SK-N-SH (cell line): ENCODE measurements at regions not wholly inside any gene's neighbourhood (a gene's known extent, or its start where the extent isn't known, plus 50 kb on each side); places are given as distances from the start of the nearest gene placed in this dataset.

Experiments used
- CTCF ChIA-PET: fragments of 300-600, 350-600 bp; formaldehyde crosslinking; extraction: SDS; loops from one replicate; lab custom pipeline; 2021; lab: Yijun Ruan, JAX
- POLR2A ChIA-PET: fragments of 350-600 bp; sonication (Branson Sonifier 250); formaldehyde crosslinking; extraction: SDS; loops from one replicate; lab custom pipeline; 2020; ENCODE audit warnings: antibody characterized with exemption, inconsistent platforms; lab: Yijun Ruan, JAX
- DNase-seq: peaks from one replicate; pipeline ENCODE4 v3.0.0; 2012
- H2AFZ ChIP-seq: fragments of 200-600 bp; sonication (generic); 2 replicates; pipeline ENCODE4 v1.8.1; 2016; ENCODE audit warnings: antibody characterized with exemption, mild to moderate bottlenecking, low read depth
- H3F3A ChIP-seq: fragments of 200-600 bp; sonication (generic); replicated peaks from 2 replicates; pipeline ENCODE3; 2016; ENCODE audit warnings: antibody characterized with exemption, mild to moderate bottlenecking; ENCODE audit not compliant: insufficient read depth
- H3K27ac ChIP-seq, 2 experiments: fragments of 200-500 bp in 1 of 2; fragments of 200-600 bp in 1 of 2; sonication (Bioruptor generic) in 1 of 2; sonication (generic), shearing (Covaris generic) in 1 of 2; 2 replicates each; pipeline versions ENCODE4 v1.5.1 to v1.6.1; 2014 to 2016; ENCODE audit warnings: low read depth in 2 of 2, inconsistent platforms in 1 of 2, low read length in 1 of 2, mild to moderate bottlenecking in 1 of 2, mixed read lengths in 1 of 2
- H3K27me3 ChIP-seq: fragments of 200-600 bp; sonication (generic), shearing (Covaris generic); 2 replicates; pipeline ENCODE4 v1.6.1; 2016; ENCODE audit warnings: mixed run types; ENCODE audit not compliant: insufficient read depth
- H3K36me3 ChIP-seq, 2 experiments: fragments of 200-500 bp in 1 of 2; fragments of 200-600 bp in 1 of 2; sonication (Bioruptor generic) in 1 of 2; sonication (generic) in 1 of 2; replicated peaks in 1 of 2; 2 replicates each; pipeline versions ENCODE3 to v1.5.1; 2014 to 2016; ENCODE audit warnings: low read length in 1 of 2, mild to moderate bottlenecking in 1 of 2; ENCODE audit not compliant: insufficient read depth in 2 of 2, control insufficient read depth in 1 of 2
- H3K4me1 ChIP-seq, 2 experiments: fragments of 200-500 bp in 1 of 2; fragments of 200-600 bp in 1 of 2; sonication (Bioruptor generic) in 1 of 2; sonication (generic), shearing (Covaris generic) in 1 of 2; 2 replicates each; pipeline versions ENCODE4 v1.5.1 to v1.6.1; 2014 to 2016; ENCODE audit warnings: low read depth in 1 of 2, low read length in 1 of 2, mixed run types in 1 of 2; ENCODE audit not compliant: insufficient read depth in 2 of 2, control insufficient read depth in 1 of 2
- H3K4me2 ChIP-seq: fragments of 200-600 bp; sonication (generic), shearing (Covaris generic); 2 replicates; pipeline ENCODE4 v1.6.1; 2017; ENCODE audit warnings: mixed run types
- H3K4me3 ChIP-seq, 2 experiments: fragments of 200-500 bp in 1 of 2; fragments of 200-600 bp in 1 of 2; sonication (Bioruptor generic) in 1 of 2; sonication (generic), shearing (Covaris generic) in 1 of 2; 2 replicates each; pipeline versions ENCODE4 v1.5.1 to v1.8.1; 2014 to 2016; ENCODE audit warnings: low read depth in 2 of 2, inconsistent platforms in 1 of 2, low read length in 1 of 2, mild to moderate bottlenecking in 1 of 2, mixed read lengths in 1 of 2, moderate library complexity in 1 of 2
- H3K79me2 ChIP-seq: fragments of 200-600 bp; sonication (generic); 2 replicates; pipeline ENCODE4 v1.8.1; 2017; ENCODE audit warnings: mild to moderate bottlenecking; ENCODE audit not compliant: insufficient read depth
- H3K9ac ChIP-seq: fragments of 200-600 bp; sonication (generic); 2 replicates; pipeline ENCODE4 v1.6.1; 2017; ENCODE audit warnings: mixed run types
- H3K9me2 ChIP-seq: fragments of 200-600 bp; sonication (generic); 2 replicates; pipeline ENCODE4 v1.6.1; 2017; ENCODE audit warnings: mixed run types
- H3K9me3 ChIP-seq: fragments of 200-600 bp; sonication (generic); 2 replicates; pipeline ENCODE4 v1.6.1; 2017; ENCODE audit warnings: mixed run types, mild to moderate bottlenecking, moderate library complexity
- H4K20me1 ChIP-seq: fragments of 200-600 bp; sonication (generic); 2 replicates; pipeline ENCODE4 v1.6.1; 2017; ENCODE audit warnings: mild to moderate bottlenecking, mixed run types; ENCODE audit not compliant: insufficient read depth
- CHD2 ChIP-seq: fragments of 150-350 bp; IDR thresholded peaks from 2 replicates; pipeline ENCODE4 v1.6.1; 2018; ENCODE audit warnings: low read length; ENCODE audit not compliant: partially characterized antibody
- ELF1 ChIP-seq: IDR thresholded peaks from 2 replicates; pipeline ENCODE4 v1.4.0; 2012
- EP300 ChIP-seq, 2 experiments: IDR thresholded peaks; 2 replicates each; pipeline versions ENCODE4 v1.4.0 to v1.6.1; 2012; ENCODE audit warnings: borderline replicate concordance in 1 of 2, low read depth in 1 of 2, low read length in 1 of 2
- FOSL2 ChIP-seq: IDR thresholded peaks from 2 replicates; pipeline ENCODE4 v1.4.0; 2012; ENCODE audit warnings: low read depth, mild to moderate bottlenecking, moderate library complexity, borderline replicate concordance
- GABPA ChIP-seq: IDR thresholded peaks from 2 replicates; pipeline ENCODE4 v1.4.0; 2012; ENCODE audit warnings: low read depth, mild to moderate bottlenecking
- JUND ChIP-seq: IDR thresholded peaks from 2 replicates; pipeline ENCODE4 v1.4.0; 2012
- PBX3 ChIP-seq: IDR thresholded peaks from 2 replicates; pipeline ENCODE4; 2012
- RAD21 ChIP-seq: IDR thresholded peaks from 2 replicates; pipeline ENCODE4 v1.6.1; 2012; ENCODE audit warnings: mild to moderate bottlenecking, low read length
- RCOR1 ChIP-seq: fragments of 150-350 bp; IDR thresholded peaks from 2 replicates; pipeline ENCODE4 v1.6.1; 2017; ENCODE audit warnings: antibody characterized with exemption, low read length
- RFX5 ChIP-seq: IDR thresholded peaks from 2 replicates; pipeline ENCODE4 v1.6.1; 2012; ENCODE audit warnings: mild to moderate bottlenecking, improper control_type of control experiment, low read length
- RXRA ChIP-seq: IDR thresholded peaks from 2 replicates; pipeline ENCODE4 v1.4.0; 2012; ENCODE audit warnings: low read depth, mild to moderate bottlenecking, borderline replicate concordance
- SIN3A ChIP-seq: IDR thresholded peaks from 2 replicates; pipeline ENCODE4 v1.6.1; 2012; ENCODE audit warnings: low read depth, mild to moderate bottlenecking, low read length, moderate library complexity, borderline replicate concordance
- TAF1 ChIP-seq: IDR thresholded peaks from 2 replicates; pipeline ENCODE4 v1.6.1; 2012; ENCODE audit warnings: low read depth, mild to moderate bottlenecking, low read length, moderate library complexity, borderline replicate concordance
- TCF12 ChIP-seq: IDR thresholded peaks from 2 replicates; pipeline ENCODE4 v1.4.0; 2012
- TEAD4 ChIP-seq: IDR thresholded peaks from 2 replicates; pipeline ENCODE4 v1.4.0; 2012; ENCODE audit warnings: mild to moderate bottlenecking, borderline replicate concordance; ENCODE audit not compliant: insufficient read depth
- USF2 ChIP-seq: fragments of 150-350 bp; IDR thresholded peaks from 2 replicates; pipeline ENCODE4 v1.6.1; 2017; ENCODE audit warnings: antibody characterized with exemption, low read length, low read depth, borderline replicate concordance
- YY1 ChIP-seq: IDR thresholded peaks from 2 replicates; pipeline ENCODE4 v1.4.0; 2012; ENCODE audit warnings: low read depth, mild to moderate bottlenecking
- WGBS: methylation state at CpG from one replicate; pipeline ENCODE4 v1.1.6; 2017; ENCODE audit warnings: low lambda C conversion rate; 5-methylcytosine and 5-hydroxymethylcytosine counted together
- TF ChIP-seq, protein P1 (sequence below): IDR thresholded peaks from 2 replicates; pipeline ENCODE4 v1.4.0; 2012; ENCODE audit warnings: low read depth, borderline replicate concordance

DNA sequence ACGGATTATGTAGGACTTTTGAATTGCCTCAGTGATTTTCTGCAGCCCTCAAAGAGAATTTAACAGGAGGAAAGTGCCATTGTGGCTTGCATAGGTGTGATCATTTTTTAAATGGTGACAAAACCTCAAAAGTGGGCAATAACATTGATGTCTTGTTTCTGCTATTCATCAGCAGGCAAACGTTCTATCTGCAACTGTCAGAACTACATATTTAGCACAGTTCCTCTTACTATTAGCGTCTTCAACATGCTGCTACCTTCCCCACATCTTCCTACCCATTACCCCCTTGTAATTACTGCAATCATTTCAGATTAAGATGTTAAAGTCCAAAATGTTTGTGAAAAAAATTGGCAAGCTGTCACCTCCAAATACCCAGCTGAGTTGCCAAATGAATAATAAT is 254.6 kb downstream of the SMARCA2 start:
- TF ChIP-seq JUND = no peak
- no peak for TF ChIP-seq EP300 (IDR thresholded peaks at IDR 0.05; ENCODE audit: borderline replicate concordance in 1 of 2, low read depth in 1 of 2, low read length in 1 of 2)
- TF ChIP-seq GABPA = no peak
- TF ChIP-seq RCOR1 = no peak
- no peak for TF ChIP-seq TAF1
- no peak for TF ChIP-seq YY1
- no peak for TF ChIP-seq CHD2
- H3K27me3 ChIP-seq = no peaks in the 10 kb centered on the region
- no peaks in the 10 kb centered on the region for H3K9me2 ChIP-seq
- H4K20me1 ChIP-seq = no peaks in the 10 kb centered on the region
- ChIA-PET POLR2A (no interaction called here), CTCF (no interaction called here)
- no peaks in the 10 kb centered on the region for H3K4me1 ChIP-seq
- no peaks in the 10 kb centered on the region for H3K79me2 ChIP-seq
- no peak overlapping the region for H3K4me3 ChIP-seq
- WGBS = 53% methylated on average over 3 of the region's 3 CpGs
- no peaks in the 10 kb centered on the region for H3K9me3 ChIP-seq
- H2AFZ ChIP-seq = no peak overlapping the region
- H3K4me2 ChIP-seq = no peak overlapping the region
- DNase-seq = no peak
- no peak overlapping the region for H3K27ac ChIP-seq
- no peaks in the 10 kb centered on the region for H3F3A ChIP-seq
- H3K36me3 ChIP-seq = no peaks in the 10 kb centered on the region
- H3K9ac ChIP-seq = no peak overlapping the region

DNA sequence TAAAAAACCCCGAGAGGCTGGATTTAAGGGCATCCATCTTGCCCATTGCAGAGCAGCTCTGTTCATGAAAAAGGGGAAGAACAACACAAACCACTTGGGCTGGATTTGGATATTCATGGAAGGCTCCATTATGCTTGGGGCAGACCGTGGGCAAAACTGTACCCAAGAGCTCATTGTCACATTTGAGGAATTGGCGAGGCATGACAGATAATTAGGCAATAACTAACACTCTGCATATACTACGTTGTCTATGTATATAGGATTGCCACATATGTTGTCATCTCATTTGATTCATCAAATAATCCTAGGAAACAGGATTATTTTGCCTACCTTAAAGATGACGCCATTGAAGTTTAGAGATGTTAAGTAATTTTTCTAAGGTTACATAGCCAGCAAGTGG is 255.4 kb downstream of the SMARCA2 start:
- no peaks in the 10 kb centered on the region for H3K9me2 ChIP-seq
- H3K4me2 ChIP-seq = no peak overlapping the region
- H3K4me3 ChIP-seq = no peak overlapping the region
- ChIA-PET POLR2A (no interaction called here), CTCF (no interaction called here)
- H4K20me1 ChIP-seq = no peaks in the 10 kb centered on the region
- DNase-seq = no peak
- H3K79me2 ChIP-seq = no peaks in the 10 kb centered on the region
- H3K9ac ChIP-seq = no peak overlapping the region
- no peaks in the 10 kb centered on the region for H3K9me3 ChIP-seq
- WGBS = 53% methylated on average over 5 of the region's 5 CpGs
- no peaks in the 10 kb centered on the region for H3F3A ChIP-seq
- no peaks in the 10 kb centered on the region for H3K4me1 ChIP-seq
- H3K36me3 ChIP-seq = no peaks in the 10 kb centered on the region
- TF ChIP-seq GABPA = no peak
- TF ChIP-seq SIN3A = no peak
- TF ChIP-seq PBX3 = no peak
- no peak for TF ChIP-seq YY1
- no peak for TF ChIP-seq RCOR1
- TF ChIP-seq TEAD4 = no peak
- TF ChIP-seq ELF1 = no peak
- TF ChIP-seq RXRA = no peak
- no peaks in the 10 kb centered on the region for H3K27me3 ChIP-seq
- no peak overlapping the region for H3K27ac ChIP-seq
- no peak overlapping the region for H2AFZ ChIP-seq

GRCh38 chr9:2271426-2271825 is 256.3 kb downstream of the SMARCA2 start:
- Histone ChIP-seq H3K4me2 (no peak overlapping the region), H3K9ac (no peak overlapping the region), H3K27me3 (no peaks in the 10 kb centered on the region), H3K4me1 (no peaks in the 10 kb centered on the region), H4K20me1 (no peaks in the 10 kb centered on the region), H3F3A (no peaks in the 10 kb centered on the region), H3K36me3 (no peaks in the 10 kb centered on the region), H3K4me3 (no peak overlapping the region), H3K27ac (no peak overlapping the region), H3K9me3 (no peaks in the 10 kb centered on the region), H3K9me2 (no peaks in the 10 kb centered on the region), H3K79me2 (no peaks in the 10 kb centered on the region), H2AFZ (no peak overlapping the region)
- peak; percentile 27 for DNase-seq
- 68% methylated on average over 3 of the region's 4 CpGs for WGBS
- TF ChIP-seq RFX5 (no peak), RAD21 (no peak), RXRA (no peak), SIN3A (no peak), FOSL2 (no peak), USF2 (no peak), TCF12 (no peak)
- TF ChIP-seq, protein P1, sequence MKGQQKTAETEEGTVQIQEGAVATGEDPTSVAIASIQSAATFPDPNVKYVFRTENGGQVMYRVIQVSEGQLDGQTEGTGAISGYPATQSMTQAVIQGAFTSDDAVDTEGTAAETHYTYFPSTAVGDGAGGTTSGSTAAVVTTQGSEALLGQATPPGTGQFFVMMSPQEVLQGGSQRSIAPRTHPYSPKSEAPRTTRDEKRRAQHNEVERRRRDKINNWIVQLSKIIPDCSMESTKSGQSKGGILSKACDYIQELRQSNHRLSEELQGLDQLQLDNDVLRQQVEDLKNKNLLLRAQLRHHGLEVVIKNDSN = no peak
- ChIA-PET POLR2A (no interaction called here), CTCF (no interaction called here)
